Fibroblast of mammary gland (primary cell): ENCODE measurements at regions not wholly inside any gene's neighbourhood (a gene's known extent, or its start where the extent isn't known, plus 50 kb on each side); places are given as distances from the start of the nearest gene placed in this dataset.

Experiments used
- DNase-seq: peaks from one replicate; pipeline ENCODE4 v3.0.0-alpha.2; 2010; ENCODE audit warnings: low read depth
- H3K4me3 ChIP-seq: 2 replicates; pipeline ENCODE4 v1.5.1; 2011; ENCODE audit warnings: low read depth, mild to moderate bottlenecking, low read length, moderate library complexity; ENCODE audit not compliant: control insufficient read depth
- TF ChIP-seq, protein P1 (sequence below): conservative IDR thresholded peaks from 2 replicates; pipeline ENCODE4 v1.5.1; 2011; ENCODE audit warnings: low read depth, low read length, inconsistent platforms; ENCODE audit not compliant: control insufficient read depth, insufficient read depth

DNA sequence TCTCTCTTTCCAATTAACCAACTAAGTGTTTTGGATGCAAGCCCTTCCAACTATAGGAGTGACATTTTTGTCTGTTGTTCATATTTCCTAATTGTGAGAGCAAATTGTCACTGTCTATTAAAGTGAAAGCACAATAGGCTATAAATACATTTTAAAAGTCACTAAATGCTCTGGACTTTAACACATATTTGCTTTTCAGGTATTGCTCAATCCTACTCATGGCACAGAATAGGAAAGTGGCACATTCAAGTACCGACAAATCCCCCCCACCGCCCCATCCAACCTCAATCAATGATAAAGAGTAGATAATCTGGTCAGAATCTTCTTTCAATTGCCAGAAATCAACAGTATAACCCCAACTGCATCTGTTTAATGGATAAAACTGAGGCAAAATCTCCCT lies 419.8 kb downstream of the PLK2 start:
- TF ChIP-seq, protein P1, sequence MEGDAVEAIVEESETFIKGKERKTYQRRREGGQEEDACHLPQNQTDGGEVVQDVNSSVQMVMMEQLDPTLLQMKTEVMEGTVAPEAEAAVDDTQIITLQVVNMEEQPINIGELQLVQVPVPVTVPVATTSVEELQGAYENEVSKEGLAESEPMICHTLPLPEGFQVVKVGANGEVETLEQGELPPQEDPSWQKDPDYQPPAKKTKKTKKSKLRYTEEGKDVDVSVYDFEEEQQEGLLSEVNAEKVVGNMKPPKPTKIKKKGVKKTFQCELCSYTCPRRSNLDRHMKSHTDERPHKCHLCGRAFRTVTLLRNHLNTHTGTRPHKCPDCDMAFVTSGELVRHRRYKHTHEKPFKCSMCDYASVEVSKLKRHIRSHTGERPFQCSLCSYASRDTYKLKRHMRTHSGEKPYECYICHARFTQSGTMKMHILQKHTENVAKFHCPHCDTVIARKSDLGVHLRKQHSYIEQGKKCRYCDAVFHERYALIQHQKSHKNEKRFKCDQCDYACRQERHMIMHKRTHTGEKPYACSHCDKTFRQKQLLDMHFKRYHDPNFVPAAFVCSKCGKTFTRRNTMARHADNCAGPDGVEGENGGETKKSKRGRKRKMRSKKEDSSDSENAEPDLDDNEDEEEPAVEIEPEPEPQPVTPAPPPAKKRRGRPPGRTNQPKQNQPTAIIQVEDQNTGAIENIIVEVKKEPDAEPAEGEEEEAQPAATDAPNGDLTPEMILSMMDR: no peak
- H3K4me3 ChIP-seq: no peak overlapping the region
- DNase-seq: no peak

DNA sequence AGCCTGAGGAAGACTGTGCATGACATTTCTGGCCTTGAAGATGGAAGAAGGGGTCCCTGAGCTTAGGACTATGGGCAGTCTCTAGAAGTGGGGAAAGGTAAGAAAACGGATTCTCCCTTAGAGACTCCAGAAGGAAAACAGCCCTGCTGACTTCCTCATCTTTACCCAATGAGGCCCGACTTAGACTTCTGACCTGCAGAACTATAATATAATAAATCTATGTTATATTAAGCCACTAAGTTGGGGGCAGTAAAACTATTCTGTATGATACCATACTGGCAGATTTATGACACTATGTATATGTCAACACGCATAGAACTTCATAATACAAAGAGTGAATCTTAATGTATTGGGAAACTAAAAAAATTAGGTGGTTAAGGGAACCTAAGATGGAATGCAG lies 422.0 kb downstream of the PLK2 start:
- DNase-seq: no peak
- H3K4me3 ChIP-seq: no peak overlapping the region
- TF ChIP-seq, protein P1: no peak

DNA sequence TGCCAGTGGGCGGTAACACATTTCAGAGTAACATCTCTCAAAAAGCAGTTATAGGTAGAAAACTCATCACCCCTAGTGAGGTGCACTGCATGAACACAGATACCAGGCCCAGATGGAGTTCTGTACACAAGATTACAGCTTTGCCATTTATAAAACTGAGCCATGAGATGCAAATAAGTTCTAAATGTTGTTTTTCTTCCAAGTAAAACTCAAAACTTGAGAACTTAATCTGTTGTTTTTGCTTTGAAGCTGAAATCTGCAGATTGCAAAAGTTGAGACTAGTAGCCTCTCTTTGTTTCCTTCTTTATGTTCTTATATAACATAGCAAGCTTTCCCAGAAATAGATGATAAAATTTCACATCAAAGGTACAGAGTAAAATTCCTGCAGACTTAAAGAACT lies 434.1 kb downstream of the PLK2 start:
- DNase-seq: no peak
- no peak overlapping the region for H3K4me3 ChIP-seq
- TF ChIP-seq, protein P1: no peak

DNA sequence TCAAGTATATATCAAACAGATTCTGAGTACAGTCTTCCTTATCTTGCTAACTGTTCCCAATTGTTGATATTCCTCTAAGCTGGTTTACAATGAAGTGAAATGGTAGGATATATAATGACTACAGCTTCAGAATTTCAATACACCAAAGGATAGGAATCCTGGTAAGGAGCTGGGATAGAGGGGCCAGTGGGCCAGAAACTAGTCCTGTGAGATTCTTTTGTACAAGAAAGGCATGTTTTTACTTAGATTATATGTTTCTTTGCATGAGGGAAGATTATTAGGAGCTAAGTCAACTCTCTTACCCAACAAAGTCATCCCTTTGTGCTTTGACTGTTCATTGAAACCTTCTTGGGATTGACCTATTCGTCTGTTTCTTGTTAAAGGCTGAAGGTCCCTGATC lies 435.7 kb downstream of the PLK2 start:
- DNase-seq: no peak

DNA sequence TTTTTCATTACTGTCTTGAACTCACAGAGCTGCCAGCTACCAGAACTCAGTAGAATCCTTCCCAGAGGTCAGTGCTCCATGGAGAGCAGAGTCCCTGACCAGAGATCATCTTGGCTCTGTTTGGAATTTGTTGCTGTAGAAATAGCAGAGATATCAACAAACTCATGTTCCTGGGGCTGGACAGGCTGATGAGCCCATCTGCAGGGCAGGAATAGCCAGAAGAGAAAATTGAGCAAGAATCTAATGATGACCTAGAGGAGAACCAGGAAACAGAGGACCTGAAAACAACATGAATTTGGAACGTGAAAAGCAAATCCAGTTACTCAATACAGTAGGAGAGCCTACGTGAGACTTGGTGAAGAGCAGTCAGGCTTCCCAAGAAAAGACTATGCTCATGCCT lies 437.8 kb downstream of the PLK2 start:
- no peak overlapping the region for H3K4me3 ChIP-seq
- TF ChIP-seq, protein P1: no peak
- DNase-seq: peak; percentile 37

More for the DNA sequence above, 435.7 kb downstream of the PLK2 start:
- no peak overlapping the region for H3K4me3 ChIP-seq
- TF ChIP-seq, protein P1: no peak

DNA sequence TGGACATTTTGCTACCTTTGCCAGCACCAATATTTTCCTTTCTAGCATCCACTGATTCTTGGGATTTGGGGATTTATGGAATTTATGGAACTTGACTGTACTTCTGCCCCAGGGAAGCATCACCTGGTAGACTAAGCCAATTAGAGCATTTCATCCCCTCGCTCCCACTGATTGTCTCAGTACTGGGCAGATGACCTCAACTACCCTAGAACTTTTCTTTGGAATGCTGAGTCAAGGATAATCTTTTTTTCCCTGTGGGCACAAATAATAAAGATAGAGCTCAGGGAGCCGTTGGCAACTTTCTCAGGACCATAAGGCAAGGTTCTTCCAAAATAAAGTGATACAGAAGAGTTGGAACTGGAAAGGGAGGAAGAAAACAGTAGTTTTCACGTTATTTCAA lies 438.4 kb downstream of the PLK2 start:
- DNase-seq: no peak
- TF ChIP-seq, protein P1: no peak

DNA sequence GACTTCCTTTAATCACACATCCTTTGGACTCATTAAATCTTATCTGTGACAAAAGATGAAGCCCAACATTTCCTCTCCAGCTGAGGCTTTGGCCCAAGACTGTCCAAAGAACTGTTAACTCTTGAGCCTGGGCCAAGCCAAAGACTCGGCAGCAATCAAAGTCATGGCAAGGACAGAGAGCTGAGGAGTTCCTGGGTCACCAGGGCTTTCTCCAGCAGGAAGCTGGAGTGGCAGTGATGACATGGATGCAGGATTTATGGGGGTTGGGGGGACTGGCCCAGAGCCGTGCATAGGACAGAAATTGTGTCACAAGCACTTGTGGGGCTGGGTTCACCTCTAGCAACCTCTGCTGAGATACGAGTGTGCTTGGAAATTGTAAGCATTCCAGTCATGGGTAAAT lies 440.3 kb downstream of the PLK2 start:
- TF ChIP-seq, protein P1: no peak
- DNase-seq: no peak

More for the DNA sequence above, 438.4 kb downstream of the PLK2 start:
- no peak overlapping the region for H3K4me3 ChIP-seq

More for the DNA sequence above, 440.3 kb downstream of the PLK2 start:
- no peak overlapping the region for H3K4me3 ChIP-seq
